ENCODE measurements at regions not wholly inside any gene's neighbourhood (a gene's known extent, or its start where the extent isn't known, plus 50 kb on each side); places are given as distances from the start of the nearest gene placed in this dataset.

DNA sequence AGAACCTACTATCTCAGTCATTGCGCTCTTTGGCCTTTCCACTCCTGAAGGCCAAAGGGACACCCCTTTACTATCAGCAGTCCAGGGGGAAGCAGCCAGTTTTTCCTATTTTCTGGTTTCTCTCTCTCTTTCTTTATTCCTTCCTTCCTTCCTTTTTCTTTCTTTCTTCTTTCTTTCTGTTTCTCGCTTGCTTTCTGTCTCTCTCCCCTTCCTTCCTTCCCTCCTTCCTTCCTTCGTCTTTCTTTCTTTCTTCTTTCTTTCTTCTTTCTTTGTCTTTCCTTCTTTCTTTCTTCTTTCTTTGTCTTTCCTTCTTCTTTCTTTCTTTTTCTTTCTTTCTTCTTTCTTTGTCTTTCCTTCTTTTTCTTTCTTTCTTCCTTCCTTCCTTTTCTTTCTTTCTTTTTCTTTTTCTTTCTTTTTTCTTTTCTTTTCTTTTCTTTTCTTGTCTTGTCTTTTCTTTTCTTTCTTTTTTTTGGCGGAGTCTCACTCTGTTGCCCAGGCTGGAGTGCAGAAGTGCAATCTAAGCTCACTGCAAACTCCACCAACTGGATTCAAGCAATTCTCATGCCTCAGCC, 64.9 kb upstream of the OTX2 start:
- TF ChIP-seq POLR2A (IDR thresholded peaks at IDR 0.05; ENCODE audit: low read length) (no peak), GATA1 (IDR thresholded peaks at IDR 0.05; ENCODE audit: low read depth, low read length) (no peak)
